AG04450 (cell line): ENCODE measurements at regions not wholly inside any gene's neighbourhood (a gene's known extent, or its start where the extent isn't known, plus 50 kb on each side); places are given as distances from the start of the nearest gene placed in this dataset.
"Not testable (repeated sequence)": the region's sequence is repeated elsewhere in the genome, so short reads cannot be mapped to it uniquely, and the experiment has no call there.

Source experiments
- CTCF ChIA-PET: fragments of 300-600, 350-600 bp; formaldehyde crosslinking; extraction: SDS; loops from one replicate; lab custom pipeline; 2022; ENCODE audit warnings: antibody characterized with exemption, inconsistent platforms; lab: Charles Lee
- POLR2A ChIA-PET: fragments of 350-600 bp; formaldehyde crosslinking; extraction: SDS; loops from one replicate; lab custom pipeline; 2021; ENCODE audit warnings: antibody characterized with exemption, inconsistent platforms; lab: Yijun Ruan, JAX
- DNase-seq: peaks from one replicate; pipeline ENCODE4 v3.0.0-alpha.2; 2011; ENCODE audit warnings: low read depth, low spot score
- H3K27ac ChIP-seq: one replicate; pipeline ENCODE4 v1.5.1; 2012; ENCODE audit warnings: low read depth, low read length, control low read depth
- H3K27me3 ChIP-seq: one replicate; pipeline ENCODE4 v1.6.0; 2012; ENCODE audit warnings: low read length; ENCODE audit not compliant: control insufficient read depth, insufficient read depth
- H3K4me3 ChIP-seq: 2 replicates; pipeline ENCODE4 v1.5.1; 2011; ENCODE audit warnings: mild to moderate bottlenecking, low read depth, low read length, control low read depth
- H3K9me3 ChIP-seq: 2 replicates; pipeline ENCODE4 v1.5.1; 2012; ENCODE audit warnings: low read length; ENCODE audit not compliant: control insufficient read depth, insufficient read depth
- CTCF ChIP-seq: IDR thresholded peaks from 2 replicates; pipeline ENCODE4 v1.5.1; 2011; ENCODE audit warnings: low read depth, low read length, control low read depth, inconsistent platforms

- ChIA-PET CTCF (no interaction called here), POLR2A (no interaction called here)
- Histone ChIP-seq H3K4me3 (no peak overlapping the region), H3K27ac (no peak overlapping the region), H3K9me3 (no peaks in the 10 kb centered on the region), H3K27me3 (no peaks in the 10 kb centered on the region)
- DNase-seq, result no peak
- TF ChIP-seq CTCF, result no peak
Observed at GRCh38 chr2:54029721-54030395, 59.1 kb upstream of the PSME4 start.

DNA sequence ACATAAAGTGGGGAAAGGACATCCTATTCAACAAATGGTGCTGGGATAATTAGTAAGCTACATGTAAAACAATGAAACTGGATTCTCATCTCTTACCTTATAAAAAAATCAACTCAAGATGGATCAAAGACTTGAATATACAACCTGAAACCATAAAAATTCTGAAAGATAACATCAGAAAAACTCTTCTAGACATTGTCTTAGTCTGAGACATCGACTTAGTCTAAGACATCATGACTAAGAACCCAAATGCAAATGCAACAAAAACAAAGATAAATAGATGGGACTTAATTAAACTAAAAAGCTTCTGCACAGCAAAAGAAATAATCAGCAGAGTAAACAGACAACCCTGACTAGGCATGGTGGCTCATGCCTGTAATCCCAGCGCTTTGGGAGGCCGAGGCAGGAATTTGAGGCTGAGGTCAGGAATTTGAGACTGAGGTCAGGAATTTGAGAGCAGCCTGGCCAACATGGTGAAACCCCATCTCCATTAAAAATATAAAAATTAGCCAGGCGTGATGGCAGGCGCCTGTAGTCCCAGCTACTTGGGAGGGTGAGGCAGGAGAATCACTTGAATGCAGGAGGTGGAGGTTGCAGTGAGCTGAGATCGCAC lies 54.8 kb upstream of the PSME4 start:
- CTCF ChIA-PET, H3K4me3 ChIP-seq, H3K27me3 ChIP-seq, H3K9me3 ChIP-seq, DNase-seq, H3K27ac ChIP-seq, POLR2A ChIA-PET: not testable (repeated sequence)

DNA sequence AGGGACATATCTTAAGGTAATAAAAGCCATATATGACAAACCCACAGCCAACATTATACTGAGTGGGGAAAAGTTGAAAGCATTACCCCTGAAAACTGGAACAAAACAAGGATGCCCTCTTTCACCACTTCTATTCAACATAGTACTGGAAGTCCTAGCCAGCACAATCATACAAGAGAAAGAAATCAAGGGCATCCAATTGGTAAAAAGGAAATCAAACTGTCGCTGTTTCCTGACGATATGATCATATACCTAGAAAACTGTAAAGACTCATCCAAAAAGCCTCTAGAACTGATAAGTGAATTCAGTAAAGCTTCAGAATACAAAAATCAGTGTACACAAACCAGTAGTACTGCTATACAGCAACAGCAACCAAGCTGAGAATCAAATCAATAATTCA lies 53.8 kb upstream of the PSME4 start:
- no peak overlapping the region for H3K4me3 ChIP-seq
- no peak for DNase-seq
- TF ChIP-seq CTCF, result no peak
- H3K9me3 ChIP-seq, result peaks cover 4% of the 10 kb centered on the region; the same call in 1 of the 2 replicates
- no peaks in the 10 kb centered on the region for H3K27me3 ChIP-seq
- H3K27ac ChIP-seq, result no peak overlapping the region
- POLR2A ChIA-PET, result no interaction called here
- CTCF ChIA-PET, result no interaction called here

GRCh38 chr2:54021702-54022101 lies 50.9 kb upstream of the PSME4 start:
- ChIA-PET CTCF (no interaction called here), POLR2A (no interaction called here)
- H3K9me3 ChIP-seq, result peaks cover 4% of the 10 kb centered on the region; the same call in 1 of the 2 replicates
- H3K4me3 ChIP-seq, result no peak overlapping the region
- TF ChIP-seq CTCF, result no peak
- no peaks in the 10 kb centered on the region for H3K27me3 ChIP-seq
- H3K27ac ChIP-seq, result no peak overlapping the region
- DNase-seq, result no peak

GRCh38 chr2:54020793-54021414 lies 50.1 kb upstream of the PSME4 start:
- H3K27ac ChIP-seq, result no peak overlapping the region
- peaks cover 4% of the 10 kb centered on the region; the same call in 1 of the 2 replicates for H3K9me3 ChIP-seq
- no peak overlapping the region for H3K4me3 ChIP-seq
- no peak for DNase-seq
- POLR2A ChIA-PET, result no interaction called here
- CTCF ChIA-PET, result no interaction called here
- no peaks in the 10 kb centered on the region for H3K27me3 ChIP-seq
- TF ChIP-seq CTCF, result no peak
